Activated T-helper 1 cell treated with Interleukin-2 at 50 U/mL for 16 hours (primary cell): ENCODE measurements at regions not wholly inside any gene's neighbourhood (a gene's known extent, or its start where the extent isn't known, plus 50 kb on each side); places are given as distances from the start of the nearest gene placed in this dataset.

Experiments
- DNase-seq: peaks from one replicate; pipeline ENCODE4 v3.0.0-alpha.2; 2020; ENCODE audit warnings: low read depth

GRCh38 chr1:98382986-98383740, 278.4 kb upstream of the SNX7 start:
- no peak for DNase-seq

- DNase-seq: no peak
These were observed 278.9 kb upstream of the SNX7 start for GRCh38 chr1:98382586-98382985.

- DNase-seq: no peak
These were observed 287.4 kb upstream of the SNX7 start for GRCh38 chr1:98374098-98374497.

GRCh38 chr1:98373056-98373455, 288.5 kb upstream of the SNX7 start:
- no peak for DNase-seq

GRCh38 chr1:98371764-98372163, 289.8 kb upstream of the SNX7 start:
- no peak for DNase-seq

GRCh38 chr1:98369463-98369862, 292.1 kb upstream of the SNX7 start:
- DNase-seq: no peak

GRCh38 chr1:98368995-98369394, 292.5 kb upstream of the SNX7 start:
- DNase-seq: no peak

- DNase-seq: no peak
These were observed 294.1 kb upstream of the SNX7 start for GRCh38 chr1:98367426-98367825.

- no peak for DNase-seq
These were observed 295.2 kb upstream of the SNX7 start for GRCh38 chr1:98366343-98366742.

GRCh38 chr1:98364544-98364943, 297.0 kb upstream of the SNX7 start:
- no peak for DNase-seq

GRCh38 chr1:98360864-98361263, 300.7 kb upstream of the SNX7 start:
- DNase-seq: no peak

GRCh38 chr1:98355656-98356383, 305.7 kb upstream of the SNX7 start:
- no peak for DNase-seq

GRCh38 chr1:98352378-98352777, 309.1 kb upstream of the SNX7 start:
- no peak for DNase-seq

GRCh38 chr1:98351561-98351960, 310.0 kb upstream of the SNX7 start:
- no peak for DNase-seq

GRCh38 chr1:98345417-98345816, 316.1 kb upstream of the SNX7 start:
- DNase-seq: no peak

GRCh38 chr1:98344731-98345130, 316.8 kb upstream of the SNX7 start:
- no peak for DNase-seq

GRCh38 chr1:98342566-98342965, 319.0 kb upstream of the SNX7 start:
- DNase-seq: no peak

GRCh38 chr1:98340511-98340910, 321.0 kb upstream of the SNX7 start:
- DNase-seq: no peak

- no peak for DNase-seq
These were observed 324.9 kb upstream of the SNX7 start for GRCh38 chr1:98336472-98337083.

GRCh38 chr1:98333936-98334335, 327.6 kb upstream of the SNX7 start:
- no peak for DNase-seq

- DNase-seq: no peak
These were observed 328.1 kb upstream of the SNX7 start for GRCh38 chr1:98333406-98333805.

- no peak for DNase-seq
These were observed 329.7 kb upstream of the SNX7 start for GRCh38 chr1:98331718-98332311.

- no peak for DNase-seq
These were observed 330.3 kb upstream of the SNX7 start for GRCh38 chr1:98331243-98331642.
